Hematopoietic multipotent progenitor cell treated with erythropoietin and hydrocortisone succinate and interleukin-3 and kit ligand, for 8 days (in vitro differentiated cells): ENCODE measurements at regions not wholly inside any gene's neighbourhood (a gene's known extent, or its start where the extent isn't known, plus 50 kb on each side); places are given as distances from the start of the nearest gene placed in this dataset.
"Not testable (repeated sequence)": the region's sequence is repeated elsewhere in the genome, so short reads cannot be mapped to it uniquely, and the experiment has no call there.

Experiments
- DNase-seq: peaks from one replicate; pipeline ENCODE4 v3.0.0-alpha.2; 2015

DNA sequence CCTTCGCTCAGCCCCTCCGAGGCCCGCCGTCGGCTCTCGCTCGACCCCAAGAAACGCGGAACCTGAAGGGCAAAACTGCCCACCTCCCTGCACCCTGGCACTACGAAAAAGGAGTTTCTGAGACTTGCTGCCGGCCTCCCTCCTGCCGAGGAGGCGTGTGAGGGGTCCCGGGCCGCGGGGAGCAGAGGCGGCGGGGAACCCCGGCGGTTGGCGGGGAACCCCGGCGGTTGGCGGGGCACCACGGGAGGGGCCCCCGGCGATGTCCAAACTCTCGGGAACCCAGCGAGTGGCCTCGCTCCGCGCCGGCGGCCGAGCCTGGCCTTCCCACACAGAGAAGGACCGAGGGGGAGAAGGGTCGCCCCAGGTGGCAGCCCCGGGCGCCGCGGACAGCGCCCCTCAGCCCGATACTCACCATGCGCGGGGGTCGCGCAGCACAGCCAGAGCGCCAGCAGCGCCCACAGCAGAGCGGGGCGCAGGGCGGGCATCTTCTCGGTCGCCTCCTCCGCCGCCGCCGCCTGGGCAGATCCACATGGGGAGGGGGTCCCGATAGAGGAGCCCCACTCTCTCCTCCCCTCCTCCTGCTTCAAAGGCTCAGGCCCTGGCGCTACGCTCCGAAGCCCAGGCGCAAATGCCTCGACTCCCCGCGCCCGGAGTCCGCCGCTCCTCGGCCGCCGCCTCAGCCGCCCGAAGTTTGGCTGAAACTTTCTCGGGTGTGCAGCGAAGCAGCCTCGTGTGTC, 69.4 kb upstream of the NUDT4B start:
- DNase-seq: peak; percentile 19

DNA sequence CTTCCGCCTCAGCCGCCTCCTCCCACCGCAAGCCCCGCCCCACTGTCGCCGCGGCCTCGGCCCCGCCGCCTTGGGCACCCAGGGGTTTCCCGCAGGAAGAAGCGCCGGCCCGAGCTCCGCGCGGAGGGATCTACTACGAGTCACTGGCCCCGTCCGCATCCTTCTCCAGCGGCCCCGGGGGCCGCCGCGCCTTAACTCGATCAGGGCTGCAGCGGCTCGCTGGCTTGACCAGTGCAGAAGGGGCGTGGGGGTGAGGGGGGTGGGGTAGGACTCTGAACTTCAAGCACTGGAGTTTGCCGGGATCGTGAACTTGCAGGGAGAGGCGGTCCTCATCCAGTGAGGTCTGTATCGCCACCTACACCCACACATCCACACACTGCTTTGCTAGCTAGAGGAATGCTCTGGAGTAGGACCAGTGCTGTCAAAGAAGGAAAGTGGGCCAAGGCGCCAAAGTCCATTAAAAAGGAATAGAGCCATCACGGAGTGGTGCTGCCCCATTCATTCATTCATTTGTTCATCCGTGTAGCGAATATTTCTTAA, 68.7 kb upstream of the NUDT4B start:
- not testable (repeated sequence) for DNase-seq

DNA sequence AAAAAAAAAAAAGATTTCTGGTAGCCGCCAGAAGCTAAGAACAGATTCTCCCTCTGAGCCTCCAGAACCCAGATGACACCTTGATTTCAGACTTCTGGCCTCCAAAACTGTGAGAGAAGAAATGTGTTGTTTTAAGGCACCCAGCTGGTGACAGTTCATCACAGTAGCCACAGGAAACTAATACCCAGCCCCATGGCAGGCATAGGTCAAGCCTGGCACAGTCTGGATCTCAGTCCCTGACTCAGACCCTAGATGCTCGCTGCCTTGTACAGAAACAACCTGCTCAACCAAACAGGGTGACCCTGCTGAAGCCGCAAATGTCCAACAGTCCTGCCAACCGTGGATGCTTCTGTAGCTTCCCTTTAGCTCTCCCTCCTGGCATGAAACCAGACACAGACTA, 61.8 kb upstream of the NUDT4B start:
- not testable (repeated sequence) for DNase-seq

DNA sequence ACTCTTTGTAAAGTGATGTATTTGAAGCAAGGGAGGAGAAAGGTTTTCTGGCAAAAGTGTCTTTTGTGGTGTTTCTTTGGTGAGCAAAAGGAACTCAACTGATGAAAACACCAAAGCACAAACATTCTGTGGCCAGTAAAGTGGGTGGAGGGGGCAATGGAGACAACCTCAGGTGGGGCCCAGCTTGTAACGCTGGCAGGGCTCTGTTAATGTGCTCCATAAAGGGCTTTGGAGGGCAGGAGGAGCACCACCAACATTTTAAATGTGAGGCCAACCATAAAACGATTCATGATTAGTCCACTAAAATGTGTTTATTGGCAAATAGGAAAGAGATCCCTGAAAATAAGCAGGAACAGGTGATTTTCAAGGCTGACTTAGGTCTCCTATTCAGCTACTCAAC, 61.2 kb upstream of the NUDT4B start:
- DNase-seq: not testable (repeated sequence)
